GM12872 (cell line): ENCODE measurements at regions not wholly inside any gene's neighbourhood (a gene's known extent, or its start where the extent isn't known, plus 50 kb on each side); places are given as distances from the start of the nearest gene placed in this dataset.

Experiments
- TF ChIP-seq, protein P1 (sequence below): IDR thresholded peaks from 3 replicates; pipeline ENCODE4 v1.5.1; 2011; ENCODE audit warnings: low read depth, mild to moderate bottlenecking, low read length, moderate library complexity; ENCODE audit not compliant: insufficient read depth

DNA sequence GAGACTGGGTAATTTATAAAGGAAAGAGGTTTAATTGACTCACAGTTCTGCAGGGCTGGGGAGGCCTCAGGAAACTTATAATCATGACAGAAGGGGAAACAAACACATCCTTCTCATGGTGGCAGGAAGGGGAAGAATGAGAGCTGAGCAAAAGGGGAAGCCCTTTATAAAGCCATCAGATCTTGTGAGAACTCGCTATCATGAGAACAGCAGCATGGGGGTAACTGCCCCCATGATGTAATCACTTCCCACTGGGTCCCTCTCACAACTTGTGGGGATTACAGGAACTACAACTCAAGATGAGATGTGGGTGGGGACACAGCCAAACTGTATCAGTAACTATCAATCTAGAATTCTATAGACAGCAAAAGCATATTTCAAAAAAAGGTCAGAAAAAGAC, 64.7 kb upstream of the ACTRT2 start:
- TF ChIP-seq, protein P1, sequence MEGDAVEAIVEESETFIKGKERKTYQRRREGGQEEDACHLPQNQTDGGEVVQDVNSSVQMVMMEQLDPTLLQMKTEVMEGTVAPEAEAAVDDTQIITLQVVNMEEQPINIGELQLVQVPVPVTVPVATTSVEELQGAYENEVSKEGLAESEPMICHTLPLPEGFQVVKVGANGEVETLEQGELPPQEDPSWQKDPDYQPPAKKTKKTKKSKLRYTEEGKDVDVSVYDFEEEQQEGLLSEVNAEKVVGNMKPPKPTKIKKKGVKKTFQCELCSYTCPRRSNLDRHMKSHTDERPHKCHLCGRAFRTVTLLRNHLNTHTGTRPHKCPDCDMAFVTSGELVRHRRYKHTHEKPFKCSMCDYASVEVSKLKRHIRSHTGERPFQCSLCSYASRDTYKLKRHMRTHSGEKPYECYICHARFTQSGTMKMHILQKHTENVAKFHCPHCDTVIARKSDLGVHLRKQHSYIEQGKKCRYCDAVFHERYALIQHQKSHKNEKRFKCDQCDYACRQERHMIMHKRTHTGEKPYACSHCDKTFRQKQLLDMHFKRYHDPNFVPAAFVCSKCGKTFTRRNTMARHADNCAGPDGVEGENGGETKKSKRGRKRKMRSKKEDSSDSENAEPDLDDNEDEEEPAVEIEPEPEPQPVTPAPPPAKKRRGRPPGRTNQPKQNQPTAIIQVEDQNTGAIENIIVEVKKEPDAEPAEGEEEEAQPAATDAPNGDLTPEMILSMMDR: no peak

DNA sequence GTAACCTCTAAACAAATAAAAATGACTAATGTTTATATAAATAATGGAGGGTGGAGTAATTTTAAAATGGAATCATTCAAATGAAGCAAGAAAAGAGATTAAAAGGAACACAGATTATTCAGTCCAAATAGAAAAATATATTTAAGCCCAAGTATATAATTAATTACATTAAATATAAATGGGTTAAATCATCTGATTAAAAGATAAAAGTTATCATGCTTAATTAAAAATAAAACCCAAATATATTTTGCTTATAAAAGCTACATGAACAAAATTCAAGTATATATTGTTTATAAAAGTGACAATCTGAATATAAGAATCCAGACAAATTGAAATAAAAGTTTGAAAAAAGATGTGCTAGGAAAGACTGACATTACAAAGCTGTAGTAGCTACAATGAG, 63.9 kb upstream of the ACTRT2 start:
- TF ChIP-seq, protein P1: no peak

DNA sequence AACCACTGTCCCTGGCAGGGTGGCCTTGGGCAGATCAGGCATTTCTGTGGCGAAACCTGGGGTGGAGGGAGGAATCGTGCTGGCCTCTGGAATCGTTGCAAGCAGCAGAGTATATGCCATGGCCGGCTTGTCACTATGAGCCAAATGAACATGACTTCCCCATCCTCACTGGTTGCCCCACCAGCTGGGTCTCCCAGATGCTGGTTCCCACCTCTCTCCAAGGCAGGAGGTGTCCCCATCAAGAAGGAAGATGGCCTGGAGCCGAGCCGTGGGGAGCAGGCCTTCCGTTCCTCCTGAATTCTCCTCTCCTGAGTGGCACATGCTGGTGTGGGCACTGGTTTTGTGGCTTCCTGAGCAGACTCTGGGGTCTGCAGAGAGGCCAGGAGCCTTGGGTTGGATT, 60.2 kb upstream of the ACTRT2 start:
- TF ChIP-seq, protein P1: no peak

DNA sequence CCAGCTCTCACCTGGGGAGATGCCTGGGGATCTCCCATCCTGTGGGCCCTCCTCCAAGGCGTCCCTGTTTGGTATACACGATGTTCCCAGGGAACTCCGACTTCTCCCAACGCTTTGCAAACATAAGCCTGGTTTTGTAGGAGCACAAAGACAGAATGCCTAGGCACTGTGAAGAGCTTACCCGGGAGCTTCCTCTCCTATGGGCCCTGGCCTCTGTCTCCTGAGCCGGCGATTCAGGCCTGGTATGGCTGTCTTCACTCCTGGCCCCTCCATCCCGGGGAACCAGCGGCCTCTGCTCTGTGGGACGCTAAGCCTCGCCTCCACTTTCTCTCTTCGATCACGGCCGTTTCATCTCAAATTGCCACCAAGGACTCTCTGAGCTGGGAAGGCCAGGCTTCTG, 59.6 kb upstream of the ACTRT2 start:
- TF ChIP-seq, protein P1: no peak

DNA sequence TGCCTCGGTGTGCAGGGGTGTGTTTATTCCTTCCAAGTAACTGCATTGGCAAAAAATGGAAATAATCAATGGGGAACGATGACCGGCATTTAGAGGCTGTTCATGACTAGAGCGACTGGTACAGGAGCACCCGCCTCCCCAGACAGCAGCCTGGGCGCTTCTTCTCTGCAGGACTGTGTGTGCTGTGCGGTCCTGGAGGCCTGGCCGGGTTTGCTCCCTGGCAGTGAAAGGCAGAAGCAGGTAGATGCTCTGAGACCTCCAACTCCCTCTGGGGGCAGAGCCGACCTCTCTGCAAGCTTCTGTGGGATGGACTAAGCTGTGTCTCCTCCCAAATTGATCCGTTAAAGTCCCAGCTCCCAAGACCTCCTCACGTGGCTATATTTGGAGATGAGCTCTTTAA, 59.2 kb upstream of the ACTRT2 start:
- TF ChIP-seq, protein P1: no peak

DNA sequence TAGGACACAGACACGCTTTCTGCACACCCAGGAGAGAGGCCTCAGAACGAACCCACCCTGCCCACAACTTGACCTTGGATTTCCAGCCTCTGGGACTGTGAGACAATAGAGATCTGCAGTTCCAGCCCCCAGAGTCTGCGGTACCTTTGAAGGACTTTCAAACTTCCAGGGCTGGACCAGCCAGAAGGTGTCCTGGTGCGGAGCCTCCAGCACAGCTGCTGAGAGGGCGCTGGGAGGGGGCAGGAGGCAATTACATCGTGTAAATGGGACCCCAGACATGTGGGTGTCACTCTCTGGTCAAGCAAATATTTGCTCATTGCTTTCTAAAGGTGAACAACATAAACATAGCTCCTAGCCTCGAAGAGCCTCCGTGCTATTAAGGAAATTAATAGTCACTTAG, 58.7 kb upstream of the ACTRT2 start:
- TF ChIP-seq, protein P1: no peak

DNA sequence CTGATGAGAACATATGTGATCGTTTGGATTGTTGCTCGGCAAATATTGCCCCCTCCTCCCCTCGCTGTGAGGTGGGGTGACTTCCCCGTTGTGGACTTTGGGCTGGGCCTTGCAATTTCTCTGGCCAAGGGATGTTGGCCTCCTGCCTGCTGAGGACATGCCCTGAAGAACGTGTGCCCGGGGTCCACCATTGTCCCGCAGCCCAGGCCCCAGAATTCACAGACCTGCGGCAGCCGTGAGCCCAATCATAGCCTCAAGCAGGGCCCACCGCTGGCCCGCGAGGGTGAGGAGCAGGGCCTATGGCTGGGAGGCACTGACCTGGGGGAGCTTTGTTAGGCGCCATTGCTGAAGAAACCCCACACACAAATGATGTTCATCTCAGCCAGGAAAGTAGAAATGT, 58.3 kb upstream of the ACTRT2 start:
- TF ChIP-seq, protein P1: no peak

DNA sequence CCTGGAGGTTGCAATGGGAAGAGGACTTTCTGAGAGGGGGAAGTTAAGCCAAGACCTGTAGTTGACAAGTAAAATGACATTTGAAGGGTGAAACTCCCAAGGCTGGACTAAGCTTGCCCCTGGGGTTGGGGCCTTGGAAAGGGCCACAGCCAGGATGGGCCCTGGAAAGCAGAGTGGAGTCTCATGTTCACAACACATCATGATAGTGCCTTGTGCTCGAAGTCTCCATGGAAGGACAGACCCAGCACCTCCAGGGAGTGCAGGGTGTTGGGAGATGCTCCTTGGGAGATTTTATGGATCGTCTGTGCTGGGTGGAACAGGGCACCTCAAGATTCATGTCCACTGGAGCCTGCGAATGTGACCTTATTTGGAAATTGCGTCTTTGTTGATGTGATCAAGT, 55.6 kb upstream of the ACTRT2 start:
- TF ChIP-seq, protein P1: no peak
